ENCODE measurements at regions not wholly inside any gene's neighbourhood (a gene's known extent, or its start where the extent isn't known, plus 50 kb on each side); places are given as distances from the start of the nearest gene placed in this dataset.

DNA sequence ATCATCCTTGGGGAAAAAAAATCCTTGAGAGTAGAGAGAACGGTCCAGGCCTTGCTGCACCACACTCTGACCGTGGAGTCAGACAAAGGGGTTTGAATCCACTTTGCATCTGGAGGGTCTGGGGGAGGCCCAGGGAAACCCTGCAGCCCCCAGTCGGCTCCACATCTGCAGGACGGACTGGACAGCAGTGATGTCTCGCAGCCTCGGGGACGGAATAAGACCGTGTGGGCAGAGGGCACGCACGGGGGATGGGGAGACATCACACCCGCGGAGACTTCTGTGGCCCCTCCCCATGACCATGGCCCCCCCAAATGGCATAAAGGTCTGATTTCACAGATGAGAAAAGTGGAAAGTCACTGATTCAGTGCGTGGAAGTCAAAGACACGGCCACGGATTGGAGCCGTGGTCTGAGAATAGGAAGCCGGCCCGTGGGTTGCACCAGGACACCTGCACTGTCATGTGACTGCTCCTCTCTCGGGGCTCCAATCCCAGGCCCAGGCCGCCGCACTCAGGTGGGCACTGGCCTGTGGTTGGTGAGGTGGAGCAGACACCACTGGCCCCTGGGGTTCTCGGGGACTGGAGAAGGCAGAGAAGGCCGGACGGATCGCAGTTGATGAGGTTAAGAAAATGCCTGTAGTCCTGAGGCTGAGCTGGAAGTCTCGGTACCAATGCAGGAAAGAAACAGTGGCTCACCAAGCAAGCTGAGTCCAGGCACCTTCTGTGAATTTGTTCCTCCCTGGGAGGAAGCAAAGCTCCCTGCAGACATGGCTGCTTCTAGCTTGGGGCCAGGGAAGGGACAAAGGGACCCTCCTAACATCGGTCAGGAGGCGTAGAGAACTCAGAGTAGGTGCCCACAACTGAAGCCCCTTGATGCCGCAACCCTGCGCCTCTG is 61.8 kb downstream of the RTP5 start:
- TF ChIP-seq, protein P1, sequence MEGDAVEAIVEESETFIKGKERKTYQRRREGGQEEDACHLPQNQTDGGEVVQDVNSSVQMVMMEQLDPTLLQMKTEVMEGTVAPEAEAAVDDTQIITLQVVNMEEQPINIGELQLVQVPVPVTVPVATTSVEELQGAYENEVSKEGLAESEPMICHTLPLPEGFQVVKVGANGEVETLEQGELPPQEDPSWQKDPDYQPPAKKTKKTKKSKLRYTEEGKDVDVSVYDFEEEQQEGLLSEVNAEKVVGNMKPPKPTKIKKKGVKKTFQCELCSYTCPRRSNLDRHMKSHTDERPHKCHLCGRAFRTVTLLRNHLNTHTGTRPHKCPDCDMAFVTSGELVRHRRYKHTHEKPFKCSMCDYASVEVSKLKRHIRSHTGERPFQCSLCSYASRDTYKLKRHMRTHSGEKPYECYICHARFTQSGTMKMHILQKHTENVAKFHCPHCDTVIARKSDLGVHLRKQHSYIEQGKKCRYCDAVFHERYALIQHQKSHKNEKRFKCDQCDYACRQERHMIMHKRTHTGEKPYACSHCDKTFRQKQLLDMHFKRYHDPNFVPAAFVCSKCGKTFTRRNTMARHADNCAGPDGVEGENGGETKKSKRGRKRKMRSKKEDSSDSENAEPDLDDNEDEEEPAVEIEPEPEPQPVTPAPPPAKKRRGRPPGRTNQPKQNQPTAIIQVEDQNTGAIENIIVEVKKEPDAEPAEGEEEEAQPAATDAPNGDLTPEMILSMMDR (conservative IDR thresholded peaks at IDR 0.05; ENCODE audit: low read depth, low read length): no peak
- DNase-seq (ENCODE audit: low read depth): no peak
- no peak overlapping the region for H3K4me3 ChIP-seq (ENCODE audit: low read depth, low read length)

DNA sequence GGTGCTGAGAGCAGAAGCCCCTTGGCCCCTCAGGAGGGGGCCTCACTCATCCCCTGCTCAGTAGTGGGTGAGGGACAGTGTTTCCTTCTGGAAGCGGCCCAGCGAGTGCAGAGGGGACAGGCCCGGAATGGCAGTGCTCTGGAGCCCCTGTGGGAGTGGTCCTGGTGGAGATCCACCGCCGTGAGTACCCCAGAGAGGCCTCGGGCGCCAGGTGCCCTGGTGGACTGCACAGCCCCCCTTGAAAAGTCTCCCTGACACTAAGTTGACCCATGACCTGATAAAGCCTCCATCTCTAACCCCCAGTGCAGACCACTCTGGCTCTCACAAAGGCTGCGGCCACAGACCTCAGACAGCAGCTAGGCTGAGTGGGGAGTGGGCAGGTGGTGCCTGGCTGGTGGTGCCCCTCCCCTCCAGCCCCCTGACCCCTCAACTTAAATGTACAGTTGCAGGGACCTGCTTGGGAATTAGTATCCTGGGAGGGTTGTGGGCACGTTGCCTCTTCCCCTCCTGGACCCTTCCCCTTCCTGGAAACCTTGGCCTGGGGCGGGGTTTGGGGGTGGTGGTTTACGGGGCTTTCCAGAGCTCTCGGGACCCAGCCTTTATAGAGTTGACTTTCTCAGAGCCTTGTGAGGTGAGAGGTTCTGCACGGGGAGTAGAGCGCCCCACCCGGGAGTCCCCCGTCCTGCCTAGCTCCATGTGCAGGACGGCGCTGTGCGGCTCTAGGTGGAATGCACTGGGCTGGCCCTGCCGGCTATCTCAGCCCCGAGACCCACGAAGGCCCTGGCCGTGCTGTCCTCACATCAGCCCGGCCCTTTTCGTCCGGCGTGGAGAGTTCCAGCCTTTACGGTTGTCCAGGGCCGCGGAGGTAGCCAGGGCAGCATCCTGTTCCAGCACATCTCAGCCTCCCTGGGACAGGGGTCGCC is 62.7 kb downstream of the RTP5 start:
- no peak overlapping the region for H3K4me3 ChIP-seq (ENCODE audit: low read depth, low read length)
- TF ChIP-seq, protein P1 (conservative IDR thresholded peaks at IDR 0.05; ENCODE audit: low read depth, low read length): no peak
- no peak for DNase-seq (ENCODE audit: low read depth)

DNA sequence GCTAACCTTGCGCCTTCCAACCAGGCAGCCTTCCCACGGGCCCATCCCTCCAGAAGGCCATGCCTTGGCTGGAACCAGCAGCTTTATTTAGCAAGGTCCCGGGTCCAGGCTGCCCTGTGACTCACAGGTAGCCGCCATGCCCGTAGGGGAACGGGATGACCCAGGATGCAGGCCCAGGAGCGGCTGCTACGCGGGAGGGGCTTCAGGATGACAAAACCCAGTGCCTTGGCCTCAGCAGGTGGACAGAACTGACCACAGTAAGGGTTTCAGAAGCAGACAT is 63.3 kb downstream of the RTP5 start:
- no peak for DNase-seq (ENCODE audit: low read depth)
- H3K4me3 ChIP-seq (ENCODE audit: low read depth, low read length): no peak overlapping the region
- TF ChIP-seq, protein P1 (conservative IDR thresholded peaks at IDR 0.05; ENCODE audit: low read depth, low read length): no peak

DNA sequence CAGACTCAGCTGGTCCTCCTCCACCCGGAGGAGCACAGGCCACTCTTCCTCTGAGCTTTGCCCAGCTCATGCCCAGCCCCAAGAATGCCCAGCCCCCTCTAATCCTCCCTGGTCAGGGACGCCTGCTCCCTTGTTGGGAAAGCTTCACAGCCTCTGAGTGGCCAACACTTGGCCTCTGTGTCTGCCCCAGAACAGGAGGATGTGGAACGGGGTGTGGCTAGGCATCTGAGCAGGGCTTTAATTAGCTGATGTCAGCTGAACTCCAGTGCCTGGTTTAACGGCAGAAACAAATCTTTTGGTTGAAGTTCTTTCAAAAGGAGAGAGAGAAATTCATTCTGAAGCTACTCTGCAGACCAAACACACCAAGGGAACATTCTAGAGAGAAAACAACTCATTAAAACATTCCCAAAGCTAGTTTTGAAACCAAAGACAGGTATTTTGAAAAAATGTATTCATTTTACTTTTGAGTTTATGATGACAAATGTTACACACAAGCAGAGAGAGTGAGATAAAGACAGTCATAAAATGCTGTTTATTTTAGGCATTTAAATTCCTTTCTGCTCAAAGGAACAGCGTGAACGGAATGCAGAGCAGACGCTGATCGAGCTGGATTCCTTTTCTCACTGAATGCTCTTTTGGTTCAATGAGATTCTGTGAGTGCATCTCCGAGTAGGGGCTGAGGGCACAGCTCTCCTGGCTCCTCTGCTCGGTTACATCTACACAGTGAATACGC is 63.8 kb downstream of the RTP5 start:
- TF ChIP-seq, protein P1 (conservative IDR thresholded peaks at IDR 0.05; ENCODE audit: low read depth, low read length): no peak
- no peak overlapping the region for H3K4me3 ChIP-seq (ENCODE audit: low read depth, low read length)
- DNase-seq (ENCODE audit: low read depth): peak; percentile 72

DNA sequence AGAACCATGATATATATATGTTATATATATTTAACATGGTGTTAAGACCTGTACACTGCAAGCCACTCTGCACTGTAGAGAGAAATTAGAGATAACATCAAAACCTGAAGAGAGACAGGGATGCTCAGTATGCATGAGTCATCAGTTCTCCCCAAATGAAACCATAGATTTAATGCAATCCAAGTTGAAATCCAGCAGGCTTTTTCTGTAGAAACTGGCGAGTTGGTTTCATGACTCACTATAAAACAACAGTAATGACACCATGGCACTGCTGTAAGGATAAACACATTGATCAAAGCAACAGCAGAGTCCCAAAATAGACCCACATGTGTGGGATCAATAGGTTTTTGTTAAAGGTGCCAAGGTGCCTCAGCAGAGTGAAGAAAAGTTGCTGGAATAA is 65.8 kb downstream of the RTP5 start:
- H3K4me3 ChIP-seq (ENCODE audit: low read depth, low read length): no peak overlapping the region
- TF ChIP-seq, protein P1 (conservative IDR thresholded peaks at IDR 0.05; ENCODE audit: low read depth, low read length): no peak
- DNase-seq (ENCODE audit: low read depth): peak; percentile 67

DNA sequence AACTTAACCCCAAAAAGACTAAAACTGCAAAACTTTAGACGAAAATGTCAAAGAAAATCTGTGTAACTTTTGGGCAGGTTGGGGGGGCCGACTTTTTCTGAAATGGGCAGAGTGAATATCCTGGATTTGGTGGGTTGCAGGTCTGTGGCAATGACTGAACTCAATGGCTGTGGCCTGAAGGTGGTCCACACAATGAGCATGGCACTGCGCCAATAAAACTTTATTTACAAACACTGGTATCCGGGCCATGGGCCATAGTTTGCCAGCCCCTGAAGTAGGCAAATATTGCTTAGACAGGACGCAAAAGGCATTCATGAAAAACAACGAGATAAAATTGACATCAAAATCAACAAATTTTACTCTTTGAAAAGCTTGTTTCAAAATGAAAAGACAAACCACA is 66.2 kb downstream of the RTP5 start:
- TF ChIP-seq, protein P1 (conservative IDR thresholded peaks at IDR 0.05; ENCODE audit: low read depth, low read length): no peak
- no peak overlapping the region for H3K4me3 ChIP-seq (ENCODE audit: low read depth, low read length)
- DNase-seq (ENCODE audit: low read depth): no peak

All from choroid plexus epithelial cell (primary cell).